Stimulated activated CD8-positive, alpha-beta memory T cell treated with anti-CD3 and anti-CD28 coated beads, Interleukin-4, amount 100 ng/mL, for 48 hours (primary cell): ENCODE measurements at regions not wholly inside any gene's neighbourhood (a gene's known extent, or its start where the extent isn't known, plus 50 kb on each side); places are given as distances from the start of the nearest gene placed in this dataset.
"Not testable (repeated sequence)": the region's sequence is repeated elsewhere in the genome, so short reads cannot be mapped to it uniquely, and the experiment has no call there.

Source experiments
- DNase-seq: peaks from one replicate; pipeline ENCODE4 v3.0.0-alpha.2; 2020

GRCh38 chr5:67864335-67864734 is 351.2 kb upstream of the PIK3R1 start:
- DNase-seq = not testable (repeated sequence)

GRCh38 chr5:67858471-67859031 is 357.0 kb upstream of the PIK3R1 start:
- DNase-seq = no peak

GRCh38 chr5:67857502-67857901 is 358.1 kb upstream of the PIK3R1 start:
- no peak for DNase-seq

GRCh38 chr5:67855523-67855922 is 360.0 kb upstream of the PIK3R1 start:
- DNase-seq = no peak

GRCh38 chr5:67850906-67851305 is 364.6 kb upstream of the PIK3R1 start:
- DNase-seq = not testable (repeated sequence)

DNA sequence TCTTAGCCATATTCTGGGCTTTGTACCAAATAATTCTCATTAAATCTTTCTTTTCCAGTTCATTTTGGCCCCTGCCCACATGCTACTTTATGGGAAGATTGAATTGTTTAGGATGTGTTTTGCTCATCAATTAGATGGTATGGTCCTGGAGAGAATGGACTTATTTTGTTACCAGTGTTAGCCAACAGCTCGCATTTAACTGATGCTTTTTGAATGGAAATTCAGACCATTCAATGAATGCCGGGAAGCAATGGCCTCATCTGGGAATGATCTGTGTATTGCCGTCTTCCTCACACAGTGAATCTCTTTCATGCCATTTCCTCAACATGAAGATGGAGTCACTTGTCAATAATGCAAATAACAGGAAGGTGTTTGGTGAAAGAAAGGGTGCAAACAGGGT is 370.6 kb upstream of the PIK3R1 start:
- no peak for DNase-seq

- no peak for DNase-seq
These were observed 372.8 kb upstream of the PIK3R1 start for GRCh38 chr5:67842806-67843205.

GRCh38 chr5:67837225-67837624 is 378.3 kb upstream of the PIK3R1 start:
- DNase-seq = not testable (repeated sequence)

DNA sequence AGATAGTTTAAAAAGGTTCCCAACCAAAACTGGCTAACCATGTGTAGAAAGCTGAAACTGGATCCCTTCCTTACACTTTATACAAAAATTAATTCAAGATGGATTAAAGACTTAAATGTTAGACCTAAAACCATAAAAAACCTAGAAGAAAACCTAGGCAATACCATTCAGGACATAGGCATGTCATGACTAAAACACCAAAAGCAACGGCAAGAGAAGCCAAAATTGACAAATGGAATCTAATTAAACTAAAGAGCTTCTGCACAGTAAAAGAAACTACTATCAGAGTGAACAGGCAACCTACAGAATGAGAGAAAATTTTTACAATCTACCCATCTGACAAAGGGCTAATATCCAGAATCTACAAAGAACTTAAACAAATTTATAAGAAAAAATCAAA is 379.1 kb upstream of the PIK3R1 start:
- not testable (repeated sequence) for DNase-seq

DNA sequence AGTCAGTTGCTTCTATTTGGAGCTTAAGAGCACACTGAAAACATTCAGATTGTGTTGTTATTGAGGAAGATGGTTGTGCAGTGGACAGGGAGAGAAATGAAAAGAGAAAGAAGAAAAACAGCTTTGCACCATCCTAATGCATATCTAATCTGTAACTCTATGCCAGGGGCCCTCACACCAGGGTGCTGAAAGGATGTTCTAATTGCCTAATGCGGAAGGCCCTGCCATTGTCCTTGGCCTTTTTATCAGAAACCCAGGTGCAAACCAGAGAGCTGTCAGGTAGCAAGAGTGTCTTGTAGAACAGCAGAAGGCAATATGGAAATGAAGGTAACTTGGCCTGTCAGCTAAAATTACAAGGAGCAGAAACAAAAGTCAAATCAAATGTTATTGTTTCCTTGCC is 384.5 kb upstream of the PIK3R1 start:
- no peak for DNase-seq

DNA sequence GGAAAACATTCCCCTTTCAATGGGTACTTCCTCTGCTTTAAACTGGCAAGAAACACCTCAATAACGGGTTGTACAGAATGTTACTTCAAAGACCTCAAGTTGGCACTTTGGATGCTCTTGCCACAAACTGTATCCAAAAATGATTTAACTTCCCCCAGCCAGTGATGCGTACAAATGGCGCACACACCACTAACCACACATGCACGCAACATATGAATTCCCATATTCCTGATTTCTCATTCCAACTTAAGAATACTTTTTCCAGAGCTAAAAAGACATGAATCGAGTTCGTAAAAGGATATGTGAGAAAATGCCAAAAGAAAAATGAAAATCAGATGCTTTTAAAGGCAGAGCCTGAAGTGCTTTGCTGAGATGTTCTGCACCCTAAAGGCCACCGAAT is 388.0 kb upstream of the PIK3R1 start:
- no peak for DNase-seq

DNA sequence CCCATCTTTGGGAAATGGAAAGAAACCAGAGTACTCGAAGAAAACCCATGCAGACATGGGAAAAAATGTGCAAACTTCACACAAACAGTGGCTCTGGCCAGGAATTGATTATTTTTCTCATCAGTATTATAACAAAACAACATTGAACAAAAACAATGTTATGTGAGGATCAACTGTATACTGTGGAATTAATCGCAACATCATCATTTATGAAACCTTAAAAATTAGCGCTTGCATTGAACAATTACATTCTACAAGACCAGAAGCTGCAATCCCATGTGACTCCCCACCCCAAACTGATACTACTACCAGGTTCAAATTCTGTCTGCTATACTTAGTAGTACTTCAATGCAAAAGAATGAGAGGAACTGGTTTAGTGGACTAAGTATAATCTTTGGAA is 390.7 kb upstream of the PIK3R1 start:
- DNase-seq = no peak

DNA sequence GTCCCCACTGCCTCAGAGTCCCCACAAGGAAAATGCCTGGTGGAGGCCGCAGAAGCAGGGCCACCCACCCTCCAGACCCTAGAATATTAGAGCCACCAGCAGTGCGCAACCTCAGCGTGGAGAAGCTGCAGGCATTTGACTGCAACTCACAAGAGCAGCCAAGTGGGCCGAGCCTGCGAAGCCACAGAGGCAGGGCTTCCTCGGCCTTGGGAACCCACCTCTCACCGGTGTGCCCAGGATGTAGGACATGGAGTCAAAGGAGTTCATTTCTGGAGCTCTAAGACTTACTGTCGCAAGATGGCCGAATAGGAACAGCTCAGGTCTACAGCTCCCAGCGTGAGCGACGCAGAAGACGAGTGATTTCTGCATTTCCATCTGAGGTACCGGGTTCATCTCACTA is 397.9 kb upstream of the PIK3R1 start:
- DNase-seq = no peak

- no peak for DNase-seq
These were observed 399.1 kb upstream of the PIK3R1 start for GRCh38 chr5:67816456-67816855.

GRCh38 chr5:67815455-67816391 is 399.8 kb upstream of the PIK3R1 start:
- no peak for DNase-seq

DNA sequence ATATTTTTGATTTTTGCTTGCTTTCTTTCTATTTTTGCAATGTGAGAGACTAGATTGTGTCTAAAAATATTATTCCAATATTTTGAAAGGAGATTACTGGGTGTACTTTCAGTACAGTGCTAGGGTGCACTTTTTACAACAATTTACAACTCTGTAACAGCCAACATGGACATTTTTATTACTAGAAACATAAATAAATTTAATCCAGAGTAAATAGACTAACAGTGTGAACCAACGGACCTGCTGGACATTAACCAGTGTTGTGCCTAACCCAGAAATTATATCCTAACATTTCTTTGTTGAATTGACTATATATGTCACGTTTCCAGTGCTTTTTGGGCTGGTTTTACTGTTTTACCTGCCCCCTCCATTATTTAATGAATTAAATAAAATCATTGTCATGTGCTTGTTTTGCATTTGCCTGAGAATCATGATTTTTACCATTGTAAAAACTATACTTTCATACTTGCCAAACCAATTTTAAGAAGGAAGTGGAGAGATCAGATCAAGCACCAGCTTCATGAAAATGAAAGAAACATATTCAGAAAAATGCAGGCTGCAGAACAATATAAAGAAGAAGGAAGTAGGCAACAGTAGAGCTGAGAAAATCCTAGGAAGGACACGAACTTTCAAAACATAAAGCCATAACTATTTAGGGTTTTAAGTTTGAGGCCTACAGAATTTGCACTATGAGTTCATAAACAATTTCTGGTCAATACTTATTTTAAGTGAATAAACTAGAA is 400.8 kb upstream of the PIK3R1 start:
- DNase-seq = no peak

DNA sequence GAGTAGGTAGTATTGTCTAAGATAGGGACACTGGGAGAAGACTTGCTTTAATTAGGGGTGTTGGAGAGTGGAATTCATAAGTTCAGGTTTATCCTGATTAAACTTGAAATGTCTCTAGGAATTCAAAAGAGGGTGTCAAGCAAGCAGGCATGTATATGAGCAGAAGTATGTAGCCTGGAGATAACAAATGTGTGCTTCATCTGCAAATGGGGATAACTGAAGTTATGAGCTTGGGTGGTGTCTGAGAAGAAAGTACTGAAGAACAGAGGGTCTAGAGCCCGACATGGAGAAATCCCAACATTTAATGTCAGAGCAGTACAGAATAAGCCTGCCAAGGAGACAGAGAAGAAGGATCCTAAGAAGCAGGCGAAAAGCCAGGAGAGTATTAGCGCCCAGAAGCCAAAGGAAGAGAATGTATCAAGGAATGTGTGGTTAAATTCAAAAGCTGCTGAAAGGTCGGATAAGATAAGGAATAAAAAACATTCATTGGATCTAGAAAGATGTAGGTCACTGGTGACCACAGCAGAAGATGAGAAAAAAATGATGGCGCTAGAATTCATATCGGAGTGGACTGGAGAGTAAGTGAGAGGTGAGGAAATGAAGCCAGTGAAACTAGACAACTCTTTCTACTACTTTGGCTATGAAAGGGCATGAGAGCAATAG is 401.5 kb upstream of the PIK3R1 start:
- no peak for DNase-seq

DNA sequence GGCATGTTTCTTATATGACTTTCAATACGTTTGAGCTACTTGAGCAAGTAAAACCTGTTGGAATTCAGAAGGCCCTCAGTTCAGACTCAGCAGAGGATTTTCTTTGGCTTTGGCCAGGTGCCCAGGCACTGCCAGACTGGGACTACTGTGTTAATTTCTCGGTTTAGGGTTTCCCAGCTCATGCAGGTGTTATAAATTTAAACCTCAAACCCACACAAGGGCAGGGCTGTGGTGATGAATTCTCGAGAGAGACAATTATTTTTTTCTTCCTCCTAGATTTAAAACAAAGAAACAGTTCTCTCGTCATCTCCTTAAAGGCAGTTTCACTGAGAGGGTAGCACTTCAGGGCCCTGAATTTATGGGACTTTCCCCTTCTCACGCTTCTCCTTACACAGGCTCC is 406.0 kb upstream of the PIK3R1 start:
- no peak for DNase-seq

GRCh38 chr5:67808340-67808739 is 407.2 kb upstream of the PIK3R1 start:
- DNase-seq = no peak

- DNase-seq = no peak
These were observed 408.1 kb upstream of the PIK3R1 start for GRCh38 chr5:67807439-67807888.

GRCh38 chr5:67806654-67807438 is 408.7 kb upstream of the PIK3R1 start:
- no peak for DNase-seq

GRCh38 chr5:67805666-67806348 is 409.7 kb upstream of the PIK3R1 start:
- no peak for DNase-seq
